H1 (cell line): ENCODE measurements at regions not wholly inside any gene's neighbourhood (a gene's known extent, or its start where the extent isn't known, plus 50 kb on each side); places are given as distances from the start of the nearest gene placed in this dataset.
A peak's percentile ranks its signal among the peaks of the same experiment; 100 is the strongest.

Experiments
- CTCF ChIA-PET: fragments of 300-600 bp; sonication (Branson Sonifier 250); formaldehyde crosslinking; loops from one replicate; lab custom pipeline; 2021; ENCODE audit not compliant: partially characterized antibody; lab: Charles Lee
- POLR2A ChIA-PET: fragments of 300-600 bp; sonication (Branson Sonifier 250); formaldehyde crosslinking; loops from one replicate; lab custom pipeline; 2021; ENCODE audit warnings: inconsistent platforms; ENCODE audit not compliant: partially characterized antibody; lab: Charles Lee
- DNase-seq, 2 experiments: peaks; one replicate each; pipeline versions ENCODE4 v3.0.0 to v3.0.0-alpha.2; 2010 to 2022; ENCODE audit warnings: low spot score in 2 of 2, low read depth in 1 of 2, mixed read lengths in 1 of 2
- FAIRE-seq: peaks from 2 replicates; lab custom pipeline; 2011; peaks lifted over from hg19 to GRCh38; lab: Jason Lieb, UNC
- H2AFZ ChIP-seq: 2 replicates; pipeline ENCODE4 v1.8.1; 2012; ENCODE audit warnings: low read length, inconsistent platforms
- H2AK5ac ChIP-seq: 2 replicates; pipeline ENCODE4 v1.6.1; 2013; ENCODE audit warnings: low read depth, low read length
- H2BK120ac ChIP-seq: replicated peaks from 2 replicates; pipeline ENCODE3; 2013; ENCODE audit warnings: low read depth, low read length, inconsistent platforms
- H2BK12ac ChIP-seq: 2 replicates; pipeline ENCODE4 v1.6.1; 2013; ENCODE audit warnings: low read depth, low read length
- H2BK15ac ChIP-seq: 2 replicates; pipeline ENCODE4 v1.6.1; 2013; ENCODE audit warnings: low read length
- H2BK20ac ChIP-seq: 2 replicates; pipeline ENCODE4 v1.6.1; 2013; ENCODE audit warnings: low read length
- H2BK5ac ChIP-seq: 2 replicates; pipeline ENCODE4 v1.6.1; 2013; ENCODE audit warnings: low read depth, low read length
- H3K14ac ChIP-seq: 2 replicates; pipeline ENCODE4 v1.6.1; 2013; ENCODE audit warnings: inconsistent platforms; ENCODE audit not compliant: insufficient read length
- H3K18ac ChIP-seq: 2 replicates; pipeline ENCODE4 v1.6.1; 2013; ENCODE audit warnings: low read length; ENCODE audit errors: extremely low read depth
- H3K23ac ChIP-seq: 2 replicates; pipeline ENCODE4 v1.6.1; 2013; ENCODE audit warnings: inconsistent platforms; ENCODE audit not compliant: insufficient read length
- H3K23me2 ChIP-seq: 2 replicates; pipeline ENCODE4 v1.6.1; 2013; ENCODE audit warnings: low read depth, low read length
- H3K27ac ChIP-seq: 2 replicates; pipeline ENCODE4 v1.6.1; 2011; ENCODE audit warnings: low read depth, low read length, inconsistent platforms
- H3K27me3 ChIP-seq, 4 experiments: replicated peaks in 1 of 4; 1 replicate in 1 of 4; 2 replicates in 3 of 4; pipeline versions ENCODE4 v1.6.1 to v1.8.1; 2011 to 2013; ENCODE audit warnings: low read length in 3 of 4, mild to moderate bottlenecking in 3 of 4, inconsistent platforms in 2 of 4, mixed read lengths in 2 of 4, moderate library complexity in 1 of 4; ENCODE audit not compliant: control insufficient read depth in 3 of 4, insufficient read depth in 3 of 4; ENCODE audit errors: extremely low read depth in 1 of 4
- H3K36me3 ChIP-seq, 4 experiments: 2 replicates each; pipeline versions ENCODE4 v1.6.1 to v1.8.1; 2011 to 2013; ENCODE audit warnings: mild to moderate bottlenecking in 4 of 4, low read length in 3 of 4, moderate library complexity in 2 of 4, control low read depth in 1 of 4, inconsistent platforms in 1 of 4; ENCODE audit not compliant: insufficient read depth in 4 of 4, control insufficient read depth in 2 of 4
- H3K4ac ChIP-seq: replicated peaks from 2 replicates; pipeline ENCODE3; 2013; ENCODE audit warnings: low read length, low read depth, mixed read lengths, inconsistent platforms; ENCODE audit not compliant: insufficient read length
- H3K4me1 ChIP-seq, 4 experiments: replicated peaks in 1 of 4; 1 replicate in 1 of 4; 2 replicates in 3 of 4; pipeline versions ENCODE4 v1.6.1 to v1.8.1; 2011 to 2013; ENCODE audit warnings: low read length in 3 of 4, inconsistent platforms in 2 of 4, mixed read lengths in 1 of 4; ENCODE audit not compliant: insufficient read depth in 4 of 4, control insufficient read depth in 3 of 4
- H3K4me2 ChIP-seq, 2 experiments: 2 replicates each; pipeline versions ENCODE4 v1.6.1 to v1.8.1; 2011 to 2013; ENCODE audit warnings: low read depth in 2 of 2, low read length in 2 of 2, control low read depth in 1 of 2, inconsistent platforms in 1 of 2, mild to moderate bottlenecking in 1 of 2; ENCODE audit not compliant: insufficient read depth in 1 of 2
- H3K4me3 ChIP-seq, 4 experiments: fragments of 200-600, 300-600 bp in 1 of 4; sonication (generic), shearing (Covaris generic), sonication (Bioruptor Twin) in 1 of 4; 2 replicates each; pipeline versions ENCODE4 v1.5.1 to v1.8.1; 2011 to 2016; ENCODE audit warnings: low read length in 4 of 4, low read depth in 3 of 4, control low read depth in 2 of 4, inconsistent platforms in 2 of 4, mild to moderate bottlenecking in 2 of 4, mixed read lengths in 1 of 4, moderate library complexity in 1 of 4; ENCODE audit not compliant: insufficient read depth in 2 of 4; ENCODE audit errors: extremely low read depth in 1 of 4
- H3K56ac ChIP-seq: replicated peaks from 2 replicates; pipeline ENCODE3; 2013; ENCODE audit warnings: low read depth, mild to moderate bottlenecking, mixed read lengths, low read length, inconsistent platforms; ENCODE audit not compliant: insufficient read length
- H3K79me1 ChIP-seq: 2 replicates; pipeline ENCODE4 v1.6.1; 2013; ENCODE audit warnings: low read depth, low read length, control low read depth
- H3K79me2 ChIP-seq, 2 experiments: 2 replicates each; pipeline versions ENCODE4 v1.6.1 to v1.8.1; 2012 to 2013; ENCODE audit warnings: low read length in 2 of 2, mild to moderate bottlenecking in 2 of 2, inconsistent platforms in 1 of 2; ENCODE audit not compliant: insufficient read depth in 2 of 2, control insufficient read depth in 1 of 2
- H3K9ac ChIP-seq, 4 experiments: replicated peaks in 1 of 4; 1 replicate in 1 of 4; 2 replicates in 3 of 4; pipeline versions ENCODE4 v1.6.1 to v1.8.1; 2011 to 2013; ENCODE audit warnings: low read depth in 3 of 4, low read length in 3 of 4, control low read depth in 2 of 4, mild to moderate bottlenecking in 2 of 4, moderate library complexity in 2 of 4, inconsistent platforms in 1 of 4; ENCODE audit errors: extremely low read depth in 1 of 4
- H3K9me3 ChIP-seq, 2 experiments: 2 replicates each; pipeline versions ENCODE4 v1.6.1 to v1.8.1; 2012 to 2013; ENCODE audit warnings: mild to moderate bottlenecking in 2 of 2, moderate library complexity in 2 of 2, control low read depth in 1 of 2, inconsistent platforms in 1 of 2, low read depth in 1 of 2, low read length in 1 of 2, mixed read lengths in 1 of 2; ENCODE audit not compliant: insufficient read depth in 2 of 2
- H4K20me1 ChIP-seq, 2 experiments: replicated peaks in 1 of 2; 2 replicates each; pipeline versions ENCODE3 to v1.8.1; 2011 to 2013; ENCODE audit warnings: inconsistent platforms in 2 of 2, low read length in 2 of 2, mild to moderate bottlenecking in 1 of 2; ENCODE audit not compliant: insufficient read depth in 2 of 2, control insufficient read depth in 1 of 2
- H4K5ac ChIP-seq: 2 replicates; pipeline ENCODE4 v1.6.1; 2013; ENCODE audit warnings: low read length, low read depth, mixed read lengths, inconsistent platforms; ENCODE audit not compliant: insufficient read length
- H4K8ac ChIP-seq: 2 replicates; pipeline ENCODE4 v1.8.0; 2013; ENCODE audit warnings: mild to moderate bottlenecking, moderate library complexity, low read length, inconsistent platforms; ENCODE audit not compliant: insufficient read depth; ENCODE audit errors: extremely low read depth
- H4K91ac ChIP-seq: replicated peaks from 2 replicates; pipeline ENCODE3; 2013; ENCODE audit warnings: low read length, mixed read lengths, inconsistent platforms; ENCODE audit not compliant: insufficient read length
- SIN3A ChIP-seq, 2 experiments: IDR thresholded peaks in 1 of 2; conservative IDR thresholded peaks in 1 of 2; 2 replicates each; pipeline ENCODE4 v1.6.1; 2011 to 2012; ENCODE audit warnings: low read length in 2 of 2, improper control_type of control experiment in 1 of 2, low read depth in 1 of 2, mild to moderate bottlenecking in 1 of 2
- SIRT6 ChIP-seq: IDR thresholded peaks from one replicate; pipeline ENCODE4 v1.7.1; 2012; ENCODE audit warnings: low read length, inconsistent platforms
- WGBS, 2 experiments: shearing (Covaris generic) in 1 of 2; methylation state at CpG; one replicate each; pipeline versions ENCODE4 v1.1.6 to v1.1.7; 2013 to 2015; ENCODE audit warnings: low lambda C conversion rate in 2 of 2, mixed read lengths in 2 of 2, inconsistent platforms in 1 of 2, low coverage in 1 of 2, missing lambda C conversion rate in 1 of 2; ENCODE audit not compliant: insufficient replicate concordance in 2 of 2, insufficient coverage in 1 of 2, insufficient read length in 1 of 2; ENCODE audit errors: extremely low coverage in 1 of 2, missing lambda C conversion rate in 1 of 2; 5-methylcytosine and 5-hydroxymethylcytosine counted together

DNA sequence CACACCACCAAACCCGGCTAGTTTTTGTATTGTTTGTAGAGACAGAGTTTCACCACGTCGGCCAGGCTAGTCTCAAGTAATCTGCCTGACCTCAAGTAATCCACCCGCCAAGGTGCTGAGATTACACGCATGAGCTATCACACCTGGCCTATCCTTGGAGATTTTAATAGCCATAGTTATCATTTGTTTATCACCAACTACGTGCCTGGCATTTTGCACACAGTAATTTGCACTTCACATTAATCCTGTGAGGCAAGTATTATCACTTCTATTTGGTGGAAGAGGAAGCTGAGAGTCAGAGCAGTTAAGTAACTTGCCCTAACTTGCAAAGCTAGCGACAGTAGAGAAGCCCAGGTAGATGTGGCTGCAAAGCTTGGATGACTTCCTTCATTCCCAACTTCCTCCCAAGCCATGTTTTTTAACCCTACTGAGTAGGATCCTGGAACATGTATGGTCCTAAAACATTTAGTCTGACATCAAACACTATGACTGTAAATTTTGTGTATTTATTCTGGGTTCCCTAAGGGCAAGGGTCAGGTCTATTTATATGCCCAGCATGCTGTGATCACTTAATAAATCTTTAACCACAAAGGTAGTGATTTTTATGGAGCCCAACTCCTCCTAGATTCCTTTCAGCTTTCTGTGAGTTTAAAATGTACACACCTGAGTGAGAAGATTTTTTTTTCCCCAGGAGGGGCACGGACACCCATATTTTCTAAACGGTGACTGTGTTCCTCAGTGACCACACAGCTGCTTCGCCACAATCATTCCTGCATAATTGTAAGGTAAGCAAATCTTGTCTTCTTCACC lies 100.2 kb upstream of the RAI14 start:
- H3K23me2 ChIP-seq = no peaks in the 10 kb centered on the region
- no peaks in the 10 kb centered on the region for H3K79me1 ChIP-seq
- H3K4me2 ChIP-seq = no peak overlapping the region
- H3K36me3 ChIP-seq = no peaks in the 10 kb centered on the region
- H2BK5ac ChIP-seq = no peak overlapping the region
- H3K4me1 ChIP-seq = no peaks in the 10 kb centered on the region
- ChIA-PET POLR2A (interaction anchor here (0.7 kb wide), 1 partner anchor 9 kb away, joined by 3 read pairs; no protein-coding TSS in a partner anchor), CTCF (interaction anchor here (1.1 to 1.3 kb wide), 3 partner anchors 14 to 29 kb away, joined by 3 read pairs; no protein-coding TSS in a partner anchor)
- no peak overlapping the region; the same call in 1 of the 2 replicates for H2BK12ac ChIP-seq
- FAIRE-seq = no peak
- no peak overlapping the region for H2AK5ac ChIP-seq
- H3K27me3 ChIP-seq = peaks cover 0 to 5% (median 0%) of the 10 kb centered on the region in 4 experiments; a peak in 1 of 7 replicates
- H3K56ac ChIP-seq = no peak overlapping the region
- H3K79me2 ChIP-seq = no peaks in the 10 kb centered on the region
- H2BK120ac ChIP-seq = no peak overlapping the region
- no peaks in the 10 kb centered on the region for H4K20me1 ChIP-seq
- H2BK15ac ChIP-seq = no peak overlapping the region
- H3K14ac ChIP-seq = no peak overlapping the region
- 88% methylated on average over 10 of the region's 10 CpGs; no CpG with 5 or more reads in 1 of the 2 experiments for WGBS, 2 experiments
- H3K23ac ChIP-seq = no peak overlapping the region
- DNase-seq = no peak
- no peak overlapping the region for H3K9ac ChIP-seq
- no peak overlapping the region for H2BK20ac ChIP-seq
- H4K8ac ChIP-seq = no peak overlapping the region
- H2AFZ ChIP-seq = 0 out of 2 replicates have a peak overlapping the region, but pooled peaks have one; percentile 46
- H4K5ac ChIP-seq = no peak overlapping the region
- no peak overlapping the region for H3K18ac ChIP-seq
- H3K9me3 ChIP-seq = no peaks in the 10 kb centered on the region
- H3K4ac ChIP-seq = no peak overlapping the region
- no peak overlapping the region for H3K4me3 ChIP-seq
- H4K91ac ChIP-seq = no peak overlapping the region
- no peak overlapping the region for H3K27ac ChIP-seq
- TF ChIP-seq SIRT6 (no peak), SIN3A (conservative IDR thresholded peaks at IDR 0.05 in 1 of 2, IDR thresholded peaks at IDR 0.05 in 1 of 2; ENCODE audit: low read depth in 1 of 2, low read length in 2 of 2) (no peak)
